ENCODE measurements at regions not wholly inside any gene's neighbourhood (a gene's known extent, or its start where the extent isn't known, plus 50 kb on each side); places are given as distances from the start of the nearest gene placed in this dataset.
"Not testable (repeated sequence)": the region's sequence is repeated elsewhere in the genome, so short reads cannot be mapped to it uniquely, and the experiment has no call there.

DNA sequence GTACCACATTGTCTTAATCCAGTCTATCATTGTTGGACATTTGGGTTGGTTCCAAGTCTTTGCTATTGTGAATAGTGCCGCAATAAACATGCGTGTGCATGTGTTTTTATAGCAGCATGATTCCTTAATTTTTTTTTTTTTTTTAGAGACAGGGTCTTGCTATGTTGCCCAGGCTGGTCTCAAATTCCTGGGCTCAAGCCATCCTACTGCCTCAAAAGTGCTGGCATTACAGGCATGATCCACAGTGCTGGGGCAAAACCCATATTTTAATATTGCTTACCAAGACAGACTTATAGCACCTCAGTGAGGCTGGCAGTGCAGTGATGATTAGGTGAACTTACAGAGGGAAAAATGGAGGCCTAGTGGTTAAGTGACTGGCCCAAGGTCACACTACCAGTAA is 116.5 kb upstream of the CDYL start:
- H3K4me3 ChIP-seq; H3K27me3 Mint-ChIP-seq (ENCODE audit: insufficient read depth, low read depth, poor library complexity); ATAC-seq; H3K27ac ChIP-seq (ENCODE audit: low read depth); DNase-seq (ENCODE audit: low spot score); H3K9me3 Mint-ChIP-seq; H3K4me2 ChIP-seq; H3K36me3 Mint-ChIP-seq (ENCODE audit: low read depth); H3K79me2 ChIP-seq (replicated peaks; ENCODE audit: insufficient read depth); H3K9me2 ChIP-seq (ENCODE audit: insufficient read depth); H3K27me3 ChIP-seq (ENCODE audit: insufficient read depth); H4K20me1 ChIP-seq (replicated peaks; ENCODE audit: insufficient read depth); H3K27ac Mint-ChIP-seq; H3K4me3 Mint-ChIP-seq; H2AFZ ChIP-seq; H3F3A ChIP-seq (replicated peaks; ENCODE audit: low read depth); H3K36me3 ChIP-seq (ENCODE audit: insufficient read depth): not testable (repeated sequence)
- peaks cover 15% of the 10 kb centered on the region for H3K4me1 ChIP-seq (ENCODE audit: insufficient read depth)
- H3K4me1 Mint-ChIP-seq: peaks cover 34% of the 10 kb centered on the region

DNA sequence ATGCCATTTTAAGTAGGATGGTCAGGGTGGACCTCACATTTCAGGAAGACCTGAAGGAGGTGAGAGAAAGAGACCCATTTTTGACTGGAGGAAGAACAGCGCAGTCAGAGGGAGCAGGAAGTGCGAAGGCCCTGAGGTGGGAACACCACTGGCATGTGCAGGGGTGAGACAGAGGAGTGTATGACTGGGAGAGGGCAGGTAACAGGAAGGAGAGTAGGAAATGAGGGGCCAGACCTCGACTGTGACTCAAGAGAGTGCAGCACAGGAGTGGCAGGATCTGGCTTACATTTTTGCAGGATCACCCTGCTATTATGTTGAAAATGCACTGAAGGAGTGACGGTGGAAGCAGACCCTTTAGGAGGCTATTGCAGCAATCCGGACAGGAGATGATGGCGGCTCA is 117.7 kb upstream of the CDYL start:
- H3K27ac ChIP-seq (ENCODE audit: low read depth): no peak overlapping the region
- DNase-seq (ENCODE audit: low spot score): no peak
- no peak overlapping the region for H2AFZ ChIP-seq
- H3K4me1 ChIP-seq (ENCODE audit: insufficient read depth): peaks cover 16% of the 10 kb centered on the region
- Mint-ChIP-seq H3K36me3 (ENCODE audit: low read depth) (peaks cover 3% of the 10 kb centered on the region; the same call in 1 of the 3 replicates), H3K9me3 (no peaks in the 10 kb centered on the region; the same call in 2 of the 3 replicates), H3K4me1 (peaks cover 37% of the 10 kb centered on the region), H3K4me3 (no peak overlapping the region), H3K27ac (no peak overlapping the region), H3K27me3 (ENCODE audit: insufficient read depth, low read depth, poor library complexity) (peaks cover 2% of the 10 kb centered on the region)
- H3F3A ChIP-seq (replicated peaks; ENCODE audit: low read depth): no peaks in the 10 kb centered on the region
- H3K36me3 ChIP-seq (ENCODE audit: insufficient read depth): no peaks in the 10 kb centered on the region
- no peak overlapping the region for H3K4me2 ChIP-seq
- no peaks in the 10 kb centered on the region for H3K9me2 ChIP-seq (ENCODE audit: insufficient read depth)
- ATAC-seq: no peak
- no peaks in the 10 kb centered on the region for H4K20me1 ChIP-seq (replicated peaks; ENCODE audit: insufficient read depth)
- no peaks in the 10 kb centered on the region for H3K79me2 ChIP-seq (replicated peaks; ENCODE audit: insufficient read depth)
- no peaks in the 10 kb centered on the region for H3K27me3 ChIP-seq (ENCODE audit: insufficient read depth)
- no peak overlapping the region for H3K4me3 ChIP-seq
- TF ChIP-seq, protein P1, sequence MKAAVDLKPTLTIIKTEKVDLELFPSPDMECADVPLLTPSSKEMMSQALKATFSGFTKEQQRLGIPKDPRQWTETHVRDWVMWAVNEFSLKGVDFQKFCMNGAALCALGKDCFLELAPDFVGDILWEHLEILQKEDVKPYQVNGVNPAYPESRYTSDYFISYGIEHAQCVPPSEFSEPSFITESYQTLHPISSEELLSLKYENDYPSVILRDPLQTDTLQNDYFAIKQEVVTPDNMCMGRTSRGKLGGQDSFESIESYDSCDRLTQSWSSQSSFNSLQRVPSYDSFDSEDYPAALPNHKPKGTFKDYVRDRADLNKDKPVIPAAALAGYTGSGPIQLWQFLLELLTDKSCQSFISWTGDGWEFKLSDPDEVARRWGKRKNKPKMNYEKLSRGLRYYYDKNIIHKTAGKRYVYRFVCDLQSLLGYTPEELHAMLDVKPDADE (IDR thresholded peaks at IDR 0.05): no peak
- TF ChIP-seq, protein P2, sequence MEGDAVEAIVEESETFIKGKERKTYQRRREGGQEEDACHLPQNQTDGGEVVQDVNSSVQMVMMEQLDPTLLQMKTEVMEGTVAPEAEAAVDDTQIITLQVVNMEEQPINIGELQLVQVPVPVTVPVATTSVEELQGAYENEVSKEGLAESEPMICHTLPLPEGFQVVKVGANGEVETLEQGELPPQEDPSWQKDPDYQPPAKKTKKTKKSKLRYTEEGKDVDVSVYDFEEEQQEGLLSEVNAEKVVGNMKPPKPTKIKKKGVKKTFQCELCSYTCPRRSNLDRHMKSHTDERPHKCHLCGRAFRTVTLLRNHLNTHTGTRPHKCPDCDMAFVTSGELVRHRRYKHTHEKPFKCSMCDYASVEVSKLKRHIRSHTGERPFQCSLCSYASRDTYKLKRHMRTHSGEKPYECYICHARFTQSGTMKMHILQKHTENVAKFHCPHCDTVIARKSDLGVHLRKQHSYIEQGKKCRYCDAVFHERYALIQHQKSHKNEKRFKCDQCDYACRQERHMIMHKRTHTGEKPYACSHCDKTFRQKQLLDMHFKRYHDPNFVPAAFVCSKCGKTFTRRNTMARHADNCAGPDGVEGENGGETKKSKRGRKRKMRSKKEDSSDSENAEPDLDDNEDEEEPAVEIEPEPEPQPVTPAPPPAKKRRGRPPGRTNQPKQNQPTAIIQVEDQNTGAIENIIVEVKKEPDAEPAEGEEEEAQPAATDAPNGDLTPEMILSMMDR (conservative IDR thresholded peaks at IDR 0.05; ENCODE audit: low read depth in 2 of 2): no peak
- TF ChIP-seq CREB1 (CRISPR knock-in tag; IDR thresholded peaks at IDR 0.05; ENCODE audit: low read depth): no peak
- no peak for TF ChIP-seq STAT1 (IDR thresholded peaks at IDR 0.05; ENCODE audit: unreplicated experiment)
- TF ChIP-seq POLR2AphosphoS5 (IDR thresholded peaks at IDR 0.05; ENCODE audit: low read depth): no peak
- no peak for TF ChIP-seq EZH2 (IDR thresholded peaks at IDR 0.05; ENCODE audit: low read depth, unreplicated experiment)
- TF ChIP-seq, protein P3, sequence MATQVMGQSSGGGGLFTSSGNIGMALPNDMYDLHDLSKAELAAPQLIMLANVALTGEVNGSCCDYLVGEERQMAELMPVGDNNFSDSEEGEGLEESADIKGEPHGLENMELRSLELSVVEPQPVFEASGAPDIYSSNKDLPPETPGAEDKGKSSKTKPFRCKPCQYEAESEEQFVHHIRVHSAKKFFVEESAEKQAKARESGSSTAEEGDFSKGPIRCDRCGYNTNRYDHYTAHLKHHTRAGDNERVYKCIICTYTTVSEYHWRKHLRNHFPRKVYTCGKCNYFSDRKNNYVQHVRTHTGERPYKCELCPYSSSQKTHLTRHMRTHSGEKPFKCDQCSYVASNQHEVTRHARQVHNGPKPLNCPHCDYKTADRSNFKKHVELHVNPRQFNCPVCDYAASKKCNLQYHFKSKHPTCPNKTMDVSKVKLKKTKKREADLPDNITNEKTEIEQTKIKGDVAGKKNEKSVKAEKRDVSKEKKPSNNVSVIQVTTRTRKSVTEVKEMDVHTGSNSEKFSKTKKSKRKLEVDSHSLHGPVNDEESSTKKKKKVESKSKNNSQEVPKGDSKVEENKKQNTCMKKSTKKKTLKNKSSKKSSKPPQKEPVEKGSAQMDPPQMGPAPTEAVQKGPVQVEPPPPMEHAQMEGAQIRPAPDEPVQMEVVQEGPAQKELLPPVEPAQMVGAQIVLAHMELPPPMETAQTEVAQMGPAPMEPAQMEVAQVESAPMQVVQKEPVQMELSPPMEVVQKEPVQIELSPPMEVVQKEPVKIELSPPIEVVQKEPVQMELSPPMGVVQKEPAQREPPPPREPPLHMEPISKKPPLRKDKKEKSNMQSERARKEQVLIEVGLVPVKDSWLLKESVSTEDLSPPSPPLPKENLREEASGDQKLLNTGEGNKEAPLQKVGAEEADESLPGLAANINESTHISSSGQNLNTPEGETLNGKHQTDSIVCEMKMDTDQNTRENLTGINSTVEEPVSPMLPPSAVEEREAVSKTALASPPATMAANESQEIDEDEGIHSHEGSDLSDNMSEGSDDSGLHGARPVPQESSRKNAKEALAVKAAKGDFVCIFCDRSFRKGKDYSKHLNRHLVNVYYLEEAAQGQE (IDR thresholded peaks at IDR 0.05; ENCODE audit: unreplicated experiment): no peak
- no peak for TF ChIP-seq JUNB (IDR thresholded peaks at IDR 0.05; ENCODE audit: unreplicated experiment)
- TF ChIP-seq ZNF114 (CRISPR knock-in tag; IDR thresholded peaks at IDR 0.05): no peak
- TF ChIP-seq ZNF331 (CRISPR knock-in tag; IDR thresholded peaks at IDR 0.05; ENCODE audit: low read depth): no peak
- TF ChIP-seq EZH2phosphoT487 (IDR thresholded peaks at IDR 0.05; ENCODE audit: unreplicated experiment): no peak

Data from GM23338 (cell line).